ENCODE measurements at regions not wholly inside any gene's neighbourhood (a gene's known extent, or its start where the extent isn't known, plus 50 kb on each side); places are given as distances from the start of the nearest gene placed in this dataset.

- H3K27ac Mint-ChIP-seq, result peak overlapping the region; percentile 98
These were observed 298.6 kb downstream of the SEC14L1 start for GRCh38 chr17:77439189-77440018.

GRCh38 chr17:77440560-77440981 is 299.8 kb downstream of the SEC14L1 start:
- CTCF ChIA-PET, result interaction anchor here (1.0 to 4.8 kb wide), 14 partner anchors 10 to 114 kb away, joined by 3 to 68 read pairs (median 6); no protein-coding TSS in a partner anchor
- Mint-ChIP-seq H3K4me3 (peak overlapping the region; percentile 65), H3K27ac (peak overlapping the region; percentile 98), H3K27me3 (no peaks in the 10 kb centered on the region), H3K36me3 (peaks cover 2% of the 10 kb centered on the region), H3K4me1 (ENCODE audit: low read depth) (peaks cover 97% of the 10 kb centered on the region), H3K9me3 (no peaks in the 10 kb centered on the region)
- POLR2A ChIA-PET, result interaction anchor here (0.9 to 3.1 kb wide), 16 partner anchors 9 to 518 kb away, joined by 3 to 29 read pairs (median 5); partner anchors contain the start of gene TNRC6C
- peak; percentile 73 for DNase-seq
- intact Hi-C loops (cut with micrococcal nuclease), result loop anchor here (2.0 kb wide), 2 partner anchors 40 to 64 kb away; no protein-coding TSS in a partner anchor

More at GRCh38 chr17:77439189-77440018, 298.6 kb downstream of the SEC14L1 start:
- ChIA-PET CTCF (interaction anchor here (1.0 to 4.8 kb wide), 6 partner anchors 10 to 108 kb away, joined by 3 to 68 read pairs (median 17); no protein-coding TSS in a partner anchor), POLR2A (interaction anchor here (1.2 to 3.1 kb wide), 4 partner anchors 12 to 35 kb away, joined by 4 to 27 read pairs (median 12); no protein-coding TSS in a partner anchor)
- intact Hi-C loops (cut with micrococcal nuclease), result loop anchor here (2.0 kb wide), 2 partner anchors 39 to 63 kb away; no protein-coding TSS in a partner anchor
- Mint-ChIP-seq H3K36me3 (no peaks in the 10 kb centered on the region), H3K4me3 (peak overlapping the region; percentile 24), H3K4me1 (ENCODE audit: low read depth) (peaks cover 97% of the 10 kb centered on the region), H3K27me3 (no peaks in the 10 kb centered on the region), H3K9me3 (no peaks in the 10 kb centered on the region)
- no peak for DNase-seq

- intact Hi-C loops (cut with micrococcal nuclease), result loop anchor here (1.0 to 2.0 kb wide), 3 partner anchors 19 to 65 kb away; no protein-coding TSS in a partner anchor
- POLR2A ChIA-PET, result interaction anchor here (0.9 to 3.1 kb wide), 17 partner anchors 8 to 517 kb away, joined by 3 to 29 read pairs (median 5); partner anchors contain the start of gene TNRC6C
These were observed 300.6 kb downstream of the SEC14L1 start for GRCh38 chr17:77441130-77441920.

GRCh38 chr17:77441940-77442339 is 301.2 kb downstream of the SEC14L1 start:
- Mint-ChIP-seq H3K4me1 (ENCODE audit: low read depth) (peaks cover 97% of the 10 kb centered on the region), H3K4me3 (peak overlapping the region; percentile 65), H3K36me3 (peaks cover 2% of the 10 kb centered on the region), H3K9me3 (no peaks in the 10 kb centered on the region), H3K27ac (peak overlapping the region; percentile 98), H3K27me3 (no peaks in the 10 kb centered on the region)
- ChIA-PET CTCF (interaction anchor here (0.5 to 4.8 kb wide), 12 partner anchors 9 to 115 kb away, joined by 3 to 68 read pairs (median 13); no protein-coding TSS in a partner anchor), POLR2A (interaction anchor here (0.6 to 3.8 kb wide), 10 partner anchors 9 to 516 kb away, joined by 3 to 29 read pairs (median 10); partner anchors contain the start of gene TNRC6C)
- intact Hi-C loops (cut with micrococcal nuclease), result loop anchor here (1.0 to 2.0 kb wide), 3 partner anchors 18 to 65 kb away; no protein-coding TSS in a partner anchor
- peak; percentile 81 for DNase-seq

More at GRCh38 chr17:77441130-77441920, 300.6 kb downstream of the SEC14L1 start:
- peaks cover 97% of the 10 kb centered on the region for H3K4me1 Mint-ChIP-seq (ENCODE audit: low read depth)
- no peaks in the 10 kb centered on the region for H3K9me3 Mint-ChIP-seq
- CTCF ChIA-PET, result interaction anchor here (0.5 to 4.8 kb wide), 14 partner anchors 10 to 115 kb away, joined by 3 to 68 read pairs (median 6); no protein-coding TSS in a partner anchor
- peak; percentile 85 for DNase-seq
- H3K36me3 Mint-ChIP-seq, result peaks cover 2% of the 10 kb centered on the region
- H3K27me3 Mint-ChIP-seq, result no peaks in the 10 kb centered on the region
- peak overlapping the region; percentile 65 for H3K4me3 Mint-ChIP-seq
- H3K27ac Mint-ChIP-seq, result peak overlapping the region; percentile 98

- ChIA-PET CTCF (interaction anchor here (1.1 to 3.6 kb wide), 5 partner anchors 8 to 52 kb away, joined by 4 to 21 read pairs (median 6); no protein-coding TSS in a partner anchor), POLR2A (interaction anchor here (0.6 to 3.8 kb wide), 6 partner anchors 9 to 69 kb away, joined by 3 to 25 read pairs (median 4); no protein-coding TSS in a partner anchor)
- H3K27me3 Mint-ChIP-seq, result no peaks in the 10 kb centered on the region
- no peak for DNase-seq
- H3K4me1 Mint-ChIP-seq (ENCODE audit: low read depth), result peaks cover 94% of the 10 kb centered on the region
- H3K36me3 Mint-ChIP-seq, result peaks cover 2% of the 10 kb centered on the region
- H3K4me3 Mint-ChIP-seq, result no peak overlapping the region
- H3K27ac Mint-ChIP-seq, result peak overlapping the region; percentile 98
- intact Hi-C loops (cut with micrococcal nuclease), result no loop called here
- no peaks in the 10 kb centered on the region for H3K9me3 Mint-ChIP-seq
These were observed 302.4 kb downstream of the SEC14L1 start for GRCh38 chr17:77442976-77443747.

- H3K27ac Mint-ChIP-seq, result peak overlapping the region; percentile 98
- H3K27me3 Mint-ChIP-seq, result no peaks in the 10 kb centered on the region
- H3K36me3 Mint-ChIP-seq, result peaks cover 2% of the 10 kb centered on the region
- H3K4me3 Mint-ChIP-seq, result peak overlapping the region; percentile 31
- no peak for DNase-seq
- ChIA-PET CTCF (interaction anchor here (0.6 to 3.6 kb wide), 6 partner anchors 8 to 51 kb away, joined by 3 to 21 read pairs (median 5); no protein-coding TSS in a partner anchor), POLR2A (interaction anchor here (1.1 to 3.8 kb wide), 8 partner anchors 8 to 113 kb away, joined by 3 to 43 read pairs (median 13); no protein-coding TSS in a partner anchor)
- peaks cover 89% of the 10 kb centered on the region for H3K4me1 Mint-ChIP-seq (ENCODE audit: low read depth)
- H3K9me3 Mint-ChIP-seq, result no peaks in the 10 kb centered on the region
- intact Hi-C loops (cut with micrococcal nuclease), result loop anchor here (2.0 kb wide), 2 partner anchors 29 to 111 kb away; no protein-coding TSS in a partner anchor
These were observed 303.0 kb downstream of the SEC14L1 start for GRCh38 chr17:77443748-77444260.

GRCh38 chr17:77444628-77444983 is 303.8 kb downstream of the SEC14L1 start:
- Mint-ChIP-seq H3K4me3 (peak overlapping the region; percentile 72), H3K27me3 (no peaks in the 10 kb centered on the region), H3K36me3 (peaks cover 2% of the 10 kb centered on the region), H3K27ac (peak overlapping the region; percentile 98), H3K4me1 (ENCODE audit: low read depth) (peaks cover 89% of the 10 kb centered on the region), H3K9me3 (no peaks in the 10 kb centered on the region)
- ChIA-PET POLR2A (interaction anchor here (0.7 to 3.8 kb wide), 16 partner anchors 10 to 514 kb away, joined by 3 to 43 read pairs (median 6); partner anchors contain the start of gene TNRC6C), CTCF (interaction anchor here (0.6 to 3.6 kb wide), 12 partner anchors 10 to 56 kb away, joined by 3 to 21 read pairs (median 4); no protein-coding TSS in a partner anchor)
- no peak for DNase-seq
- intact Hi-C loops (cut with micrococcal nuclease), result loop anchor here (2.0 kb wide), 2 partner anchors 28 to 112 kb away; no protein-coding TSS in a partner anchor

- H3K9me3 Mint-ChIP-seq, result no peaks in the 10 kb centered on the region
- CTCF ChIA-PET, result interaction anchor here (0.9 to 3.6 kb wide), 11 partner anchors 9 to 55 kb away, joined by 3 to 21 read pairs (median 4); no protein-coding TSS in a partner anchor
- H3K36me3 Mint-ChIP-seq, result peaks cover 2% of the 10 kb centered on the region
- H3K27me3 Mint-ChIP-seq, result no peaks in the 10 kb centered on the region
- POLR2A ChIA-PET, result interaction anchor here (0.7 to 3.8 kb wide), 16 partner anchors 9 to 513 kb away, joined by 3 to 43 read pairs (median 6); partner anchors contain the start of gene TNRC6C
- DNase-seq, result peak; percentile 91
- intact Hi-C loops (cut with micrococcal nuclease), result loop anchor here (1.0 to 2.0 kb wide), 4 partner anchors 8 to 112 kb away; no protein-coding TSS in a partner anchor
- H3K27ac Mint-ChIP-seq, result peak overlapping the region; percentile 98
- peaks cover 91% of the 10 kb centered on the region for H3K4me1 Mint-ChIP-seq (ENCODE audit: low read depth)
- peak overlapping the region; percentile 72 for H3K4me3 Mint-ChIP-seq
These were observed 304.4 kb downstream of the SEC14L1 start for GRCh38 chr17:77444984-77445759.

- peak; percentile 80 for DNase-seq
- Mint-ChIP-seq H3K9me3 (no peaks in the 10 kb centered on the region), H3K4me3 (peak overlapping the region; percentile 72), H3K27ac (peak overlapping the region; percentile 98), H3K27me3 (no peaks in the 10 kb centered on the region), H3K36me3 (peaks cover 6% of the 10 kb centered on the region), H3K4me1 (ENCODE audit: low read depth) (peaks cover 85% of the 10 kb centered on the region)
- ChIA-PET POLR2A (interaction anchor here (1.3 to 3.8 kb wide), 10 partner anchors 8 to 512 kb away, joined by 3 to 43 read pairs (median 8); partner anchors contain the start of gene TNRC6C), CTCF (interaction anchor here (1.4 to 3.6 kb wide), 5 partner anchors 12 to 45 kb away, joined by 4 to 21 read pairs (median 7); no protein-coding TSS in a partner anchor)
- intact Hi-C loops (cut with micrococcal nuclease), result loop anchor here (1.0 to 2.0 kb wide), 4 partner anchors 7 to 113 kb away; no protein-coding TSS in a partner anchor
These were observed 305.2 kb downstream of the SEC14L1 start for GRCh38 chr17:77445760-77446532.
